Loucy (cell line): ENCODE measurements at regions not wholly inside any gene's neighbourhood (a gene's known extent, or its start where the extent isn't known, plus 50 kb on each side); places are given as distances from the start of the nearest gene placed in this dataset.

ENCODE experiments used
- H2AFZ ChIP-seq: fragments of 200-600 bp; sonication (generic); 2 replicates; pipeline ENCODE4 v1.6.0; 2016; ENCODE audit warnings: antibody characterized with exemption, mild to moderate bottlenecking, low read length, moderate library complexity
- H3F3A ChIP-seq: fragments of 200-600 bp; 2 replicates; pipeline ENCODE4 v1.6.0; 2016; ENCODE audit warnings: antibody characterized with exemption, low read depth, mild to moderate bottlenecking
- H3K27me3 ChIP-seq: fragments of 200-600 bp; sonication (generic); 2 replicates; pipeline ENCODE4 v1.6.1; 2014; ENCODE audit warnings: low read length, mild to moderate bottlenecking; ENCODE audit not compliant: insufficient read depth, poor library complexity, severe bottlenecking
- H3K36me3 ChIP-seq: fragments of 200-600 bp; sonication (generic); 2 replicates; pipeline ENCODE4 v1.6.1; 2016; ENCODE audit warnings: low read length; ENCODE audit not compliant: insufficient read depth
- H3K4me1 ChIP-seq: fragments of 200-600 bp; sonication (generic); 2 replicates; pipeline ENCODE4 v1.5.1; 2014; ENCODE audit warnings: low read length, mild to moderate bottlenecking; ENCODE audit not compliant: insufficient read depth, poor library complexity, severe bottlenecking
- H3K4me2 ChIP-seq: fragments of 200-600 bp; sonication (generic); 2 replicates; pipeline ENCODE4 v1.6.0; 2014; ENCODE audit warnings: antibody characterized with exemption, low read length, low read depth, mild to moderate bottlenecking; ENCODE audit not compliant: poor library complexity, severe bottlenecking
- H3K4me3 ChIP-seq: fragments of 200-600 bp; sonication (generic); 2 replicates; pipeline ENCODE4 v1.5.1; 2014; ENCODE audit warnings: low read length, mild to moderate bottlenecking, mixed read lengths; ENCODE audit not compliant: poor library complexity, severe bottlenecking
- H3K79me2 ChIP-seq: fragments of 200-600 bp; sonication (generic); 2 replicates; pipeline ENCODE4 v1.6.1; 2014; ENCODE audit warnings: low read length; ENCODE audit not compliant: insufficient read depth
- H3K9ac ChIP-seq: fragments of 200-600 bp; sonication (generic); 2 replicates; pipeline ENCODE4 v1.6.0; 2014; ENCODE audit warnings: mild to moderate bottlenecking, low read depth, low read length, moderate library complexity; ENCODE audit not compliant: poor library complexity, severe bottlenecking
- H3K9me2 ChIP-seq: fragments of 200-600 bp; sonication (generic); replicated peaks from 2 replicates; pipeline ENCODE4 v1.6.1; 2016; ENCODE audit warnings: low read depth, low read length, mixed read lengths
- H3K9me3 ChIP-seq: fragments of 200-600 bp; sonication (generic); 2 replicates; pipeline ENCODE4 v1.6.1; 2014; ENCODE audit warnings: mild to moderate bottlenecking, antibody characterized with exemption, low read length, low read depth; ENCODE audit not compliant: insufficient read depth
- H4K20me1 ChIP-seq: fragments of 200-600 bp; sonication (generic); 2 replicates; pipeline ENCODE4 v1.6.0; 2014; ENCODE audit warnings: antibody characterized with exemption, low read length, mild to moderate bottlenecking; ENCODE audit not compliant: insufficient read depth, poor library complexity, severe bottlenecking
- CTCF ChIP-seq: fragments of 200-600 bp; sonication (generic); conservative IDR thresholded peaks from 2 replicates; pipeline ENCODE4 v1.5.1; 2014; ENCODE audit warnings: mild to moderate bottlenecking, antibody characterized with exemption, low read length
- EZH2phosphoT487 ChIP-seq: fragments of 200-600 bp; IDR thresholded peaks from 2 replicates; pipeline ENCODE4 v1.6.1; 2018; ENCODE audit warnings: antibody characterized with exemption, mild to moderate bottlenecking, moderate library complexity, borderline replicate concordance

GRCh38 chr5:61926911-61927310, 379.1 kb upstream of the KIF2A start:
- Histone ChIP-seq H3K36me3 (no peaks in the 10 kb centered on the region), H3K9me2 (no peaks in the 10 kb centered on the region), H3K9ac (no peak overlapping the region), H3K4me3 (no peak overlapping the region), H3F3A (no peaks in the 10 kb centered on the region), H4K20me1 (no peaks in the 10 kb centered on the region), H3K27me3 (no peaks in the 10 kb centered on the region), H3K9me3 (no peaks in the 10 kb centered on the region), H3K4me1 (no peaks in the 10 kb centered on the region), H3K79me2 (no peaks in the 10 kb centered on the region), H3K4me2 (no peak overlapping the region), H2AFZ (no peak overlapping the region)
- TF ChIP-seq CTCF, result no peak
- TF ChIP-seq EZH2phosphoT487, result no peak

- TF ChIP-seq EZH2phosphoT487 (no peak), CTCF (no peak)
- Histone ChIP-seq H4K20me1 (no peaks in the 10 kb centered on the region), H3K9ac (no peak overlapping the region), H3K36me3 (no peaks in the 10 kb centered on the region), H3K27me3 (no peaks in the 10 kb centered on the region), H3K9me3 (no peaks in the 10 kb centered on the region), H3K4me1 (no peaks in the 10 kb centered on the region), H2AFZ (no peak overlapping the region), H3K4me3 (no peak overlapping the region), H3K9me2 (no peaks in the 10 kb centered on the region), H3F3A (no peaks in the 10 kb centered on the region), H3K79me2 (no peaks in the 10 kb centered on the region), H3K4me2 (no peak overlapping the region)
These were observed 374.8 kb upstream of the KIF2A start for GRCh38 chr5:61931236-61931635.

GRCh38 chr5:61933787-61934626, 372.0 kb upstream of the KIF2A start:
- TF ChIP-seq CTCF (peak; percentile 85), EZH2phosphoT487 (no peak)
- Histone ChIP-seq H3K9ac (no peak overlapping the region), H3K9me2 (no peaks in the 10 kb centered on the region), H3K9me3 (no peaks in the 10 kb centered on the region), H3K27me3 (no peaks in the 10 kb centered on the region), H4K20me1 (no peaks in the 10 kb centered on the region), H3K4me2 (no peak overlapping the region), H3K79me2 (no peaks in the 10 kb centered on the region), H3K4me1 (no peaks in the 10 kb centered on the region), H3F3A (no peaks in the 10 kb centered on the region), H3K36me3 (no peaks in the 10 kb centered on the region), H3K4me3 (no peak overlapping the region), H2AFZ (peak overlapping the region; percentile 48; the same call in 1 of the 2 replicates)
